MM.1S (cell line): ENCODE measurements at regions not wholly inside any gene's neighbourhood (a gene's known extent, or its start where the extent isn't known, plus 50 kb on each side); places are given as distances from the start of the nearest gene placed in this dataset.
A peak's percentile ranks its signal among the peaks of the same experiment; 100 is the strongest.

ENCODE experiments used
- DNase-seq: peaks from one replicate; pipeline ENCODE4 v3.0.0-alpha.2; 2015
- H2AFZ ChIP-seq: fragments of 300-600 bp; sonication (generic); 2 replicates; pipeline ENCODE4 v1.6.0; 2016; ENCODE audit warnings: antibody characterized with exemption, low read length
- H3F3A ChIP-seq: fragments of 300-600 bp; sonication (generic); 2 replicates; pipeline ENCODE4 v1.6.1; 2016; ENCODE audit warnings: mild to moderate bottlenecking, antibody characterized with exemption, low read length, moderate library complexity, mixed read lengths; ENCODE audit not compliant: insufficient read depth
- H3K27ac ChIP-seq: fragments of 300-600 bp; sonication (generic); 2 replicates; pipeline ENCODE4 v1.5.1; 2016; ENCODE audit warnings: mild to moderate bottlenecking, low read length
- H3K27me3 ChIP-seq: fragments of 300-600 bp; sonication (generic); replicated peaks from 2 replicates; pipeline ENCODE4 v1.6.0; 2016; ENCODE audit warnings: low read length; ENCODE audit not compliant: insufficient read depth
- H3K36me3 ChIP-seq: fragments of 300-600 bp; sonication (generic); replicated peaks from 2 replicates; pipeline ENCODE4 v1.6.1; 2016; ENCODE audit warnings: mild to moderate bottlenecking, low read length, mixed read lengths; ENCODE audit not compliant: insufficient read depth
- H3K4me1 ChIP-seq: fragments of 300-600 bp; sonication (generic); 2 replicates; pipeline ENCODE4 v1.6.1; 2016; ENCODE audit warnings: low read length, mixed read lengths
- H3K4me2 ChIP-seq: fragments of 300-600 bp; sonication (generic); 2 replicates; pipeline ENCODE4 v1.6.0; 2016; ENCODE audit warnings: low read depth, low read length
- H3K4me3 ChIP-seq: fragments of 300-600 bp; sonication (generic); 2 replicates; pipeline ENCODE4 v1.5.1; 2016; ENCODE audit warnings: low read length, mixed read lengths
- H3K79me2 ChIP-seq: fragments of 300-600 bp; sonication (generic); 2 replicates; pipeline ENCODE4 v1.6.1; 2016; ENCODE audit warnings: mixed run types, low read length, mixed read lengths
- H3K9ac ChIP-seq: fragments of 300-600 bp; sonication (generic); 2 replicates; pipeline ENCODE4 v1.6.1; 2016; ENCODE audit warnings: low read length, mixed read lengths
- H3K9me2 ChIP-seq: fragments of 300-600 bp; sonication (generic); replicated peaks from 2 replicates; pipeline ENCODE4 v1.6.1; 2016; ENCODE audit warnings: mild to moderate bottlenecking, low read length, mixed read lengths; ENCODE audit not compliant: insufficient read depth
- H3K9me3 ChIP-seq: fragments of 300-600 bp; sonication (generic); replicated peaks from 2 replicates; pipeline ENCODE4 v1.6.1; 2016; ENCODE audit warnings: mild to moderate bottlenecking, low read length, mixed read lengths; ENCODE audit not compliant: insufficient read depth
- H4K20me1 ChIP-seq: fragments of 300-600 bp; sonication (generic); 2 replicates; pipeline ENCODE4 v1.6.1; 2016; ENCODE audit warnings: mild to moderate bottlenecking, low read length, moderate library complexity, mixed read lengths; ENCODE audit not compliant: insufficient read depth
- CTCF ChIP-seq: fragments of 300-600 bp; sonication (generic); IDR thresholded peaks from 2 replicates; pipeline ENCODE4 v1.5.1; 2016; ENCODE audit warnings: antibody characterized with exemption, low read length, mixed read lengths
- EZH2 ChIP-seq: fragments of 300-600 bp; sonication (generic); optimal IDR thresholded peaks from 2 replicates; pipeline ENCODE3; 2017; ENCODE audit warnings: low read depth, mild to moderate bottlenecking, antibody characterized with exemption, low read length, mixed read lengths
- EZH2phosphoT487 ChIP-seq: fragments of 300-600 bp; sonication (generic); IDR thresholded peaks from 2 replicates; pipeline ENCODE4 v1.6.1; 2018; ENCODE audit warnings: antibody characterized with exemption, low read length

- Histone ChIP-seq H2AFZ (no peak overlapping the region), H3K4me1 (peaks cover 23% of the 10 kb centered on the region), H3K4me2 (peak overlapping the region; percentile 36), H4K20me1 (no peaks in the 10 kb centered on the region), H3K4me3 (0 out of 2 replicates have a peak overlapping the region, but pooled peaks have one; percentile 3), H3F3A (0 out of 2 replicates have a peak, but pooled peaks cover 6% of the 10 kb centered on the region), H3K9me3 (no peaks in the 10 kb centered on the region), H3K9ac (no peak overlapping the region), H3K36me3 (no peaks in the 10 kb centered on the region), H3K27me3 (no peaks in the 10 kb centered on the region), H3K9me2 (no peaks in the 10 kb centered on the region), H3K79me2 (no peaks in the 10 kb centered on the region), H3K27ac (peak overlapping the region; percentile 10; the same call in 1 of the 2 replicates)
- TF ChIP-seq EZH2 = no peak
- no peak for TF ChIP-seq CTCF
- no peak for TF ChIP-seq EZH2phosphoT487
- peak; percentile 42 for DNase-seq
Observed at GRCh38 chr3:182413682-182414081, 379.6 kb upstream of the ATP11B start.

DNA sequence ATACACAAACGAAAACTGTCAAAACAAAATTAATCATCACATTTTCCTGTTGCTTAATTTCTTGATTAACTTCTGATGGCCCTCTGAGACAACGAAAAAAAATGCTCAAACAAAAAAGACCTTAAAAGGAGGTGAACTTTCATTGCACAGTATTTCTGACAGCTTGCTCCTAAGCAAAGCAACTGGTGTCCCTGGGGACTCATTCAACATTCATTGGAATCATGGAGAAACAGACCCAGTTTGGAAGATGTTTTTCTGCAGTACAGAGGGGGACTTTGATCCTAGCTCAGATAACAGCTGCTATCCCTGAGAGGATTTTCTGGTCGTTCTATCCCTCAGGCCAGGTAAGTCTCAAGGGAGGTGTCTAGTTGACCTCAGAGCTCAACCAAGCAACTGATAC, 378.7 kb upstream of the ATP11B start:
- H3K4me1 ChIP-seq = peaks cover 23% of the 10 kb centered on the region
- no peak overlapping the region for H3K4me2 ChIP-seq
- no peaks in the 10 kb centered on the region for H3K9me2 ChIP-seq

GRCh38 chr3:182420741-182421140, 372.6 kb upstream of the ATP11B start:
- no peak for TF ChIP-seq EZH2phosphoT487
- TF ChIP-seq CTCF = no peak
- TF ChIP-seq EZH2 = no peak
- Histone ChIP-seq H3K9me3 (no peaks in the 10 kb centered on the region), H3K79me2 (no peaks in the 10 kb centered on the region), H2AFZ (no peak overlapping the region), H3K4me3 (no peak overlapping the region), H4K20me1 (no peaks in the 10 kb centered on the region), H3F3A (no peaks in the 10 kb centered on the region), H3K27ac (no peak overlapping the region), H3K9ac (no peak overlapping the region), H3K27me3 (no peaks in the 10 kb centered on the region), H3K36me3 (no peaks in the 10 kb centered on the region), H3K4me2 (no peak overlapping the region), H3K4me1 (no peaks in the 10 kb centered on the region), H3K9me2 (no peaks in the 10 kb centered on the region)
- no peak for DNase-seq

More for the DNA sequence above, 378.7 kb upstream of the ATP11B start:
- no peaks in the 10 kb centered on the region for H3K79me2 ChIP-seq
- no peak overlapping the region for H3K27ac ChIP-seq
- H3F3A ChIP-seq = 0 out of 2 replicates have a peak, but pooled peaks cover 6% of the 10 kb centered on the region
- no peak overlapping the region for H3K4me3 ChIP-seq
- H4K20me1 ChIP-seq = no peaks in the 10 kb centered on the region
- H3K36me3 ChIP-seq = no peaks in the 10 kb centered on the region
- TF ChIP-seq EZH2 = no peak
- TF ChIP-seq EZH2phosphoT487 = no peak
- no peak for TF ChIP-seq CTCF
- no peaks in the 10 kb centered on the region for H3K9me3 ChIP-seq
- no peak for DNase-seq
- no peak overlapping the region for H2AFZ ChIP-seq
- H3K27me3 ChIP-seq = no peaks in the 10 kb centered on the region
- H3K9ac ChIP-seq = no peak overlapping the region
